Ishikawa (cell line): ENCODE measurements at regions not wholly inside any gene's neighbourhood (a gene's known extent, or its start where the extent isn't known, plus 50 kb on each side); places are given as distances from the start of the nearest gene placed in this dataset.

Experiments used
- CEBPB ChIP-seq: IDR thresholded peaks from 2 replicates; pipeline ENCODE4 v1.6.1; 2012
- FOXM1 ChIP-seq: IDR thresholded peaks from 2 replicates; pipeline ENCODE4 v1.6.1; 2012; ENCODE audit warnings: low read depth, borderline replicate concordance
- RAD21 ChIP-seq: IDR thresholded peaks from 2 replicates; pipeline ENCODE4 v1.6.1; 2012; ENCODE audit warnings: low read depth
- TAF1 ChIP-seq: IDR thresholded peaks from 2 replicates; pipeline ENCODE4 v1.6.1; 2012; ENCODE audit warnings: low read depth, mild to moderate bottlenecking
- TEAD4 ChIP-seq: IDR thresholded peaks from 2 replicates; pipeline ENCODE4 v1.6.1; 2012
- ZBTB7A ChIP-seq: IDR thresholded peaks from 2 replicates; pipeline ENCODE4 v1.6.1; 2012; ENCODE audit warnings: low read depth

DNA sequence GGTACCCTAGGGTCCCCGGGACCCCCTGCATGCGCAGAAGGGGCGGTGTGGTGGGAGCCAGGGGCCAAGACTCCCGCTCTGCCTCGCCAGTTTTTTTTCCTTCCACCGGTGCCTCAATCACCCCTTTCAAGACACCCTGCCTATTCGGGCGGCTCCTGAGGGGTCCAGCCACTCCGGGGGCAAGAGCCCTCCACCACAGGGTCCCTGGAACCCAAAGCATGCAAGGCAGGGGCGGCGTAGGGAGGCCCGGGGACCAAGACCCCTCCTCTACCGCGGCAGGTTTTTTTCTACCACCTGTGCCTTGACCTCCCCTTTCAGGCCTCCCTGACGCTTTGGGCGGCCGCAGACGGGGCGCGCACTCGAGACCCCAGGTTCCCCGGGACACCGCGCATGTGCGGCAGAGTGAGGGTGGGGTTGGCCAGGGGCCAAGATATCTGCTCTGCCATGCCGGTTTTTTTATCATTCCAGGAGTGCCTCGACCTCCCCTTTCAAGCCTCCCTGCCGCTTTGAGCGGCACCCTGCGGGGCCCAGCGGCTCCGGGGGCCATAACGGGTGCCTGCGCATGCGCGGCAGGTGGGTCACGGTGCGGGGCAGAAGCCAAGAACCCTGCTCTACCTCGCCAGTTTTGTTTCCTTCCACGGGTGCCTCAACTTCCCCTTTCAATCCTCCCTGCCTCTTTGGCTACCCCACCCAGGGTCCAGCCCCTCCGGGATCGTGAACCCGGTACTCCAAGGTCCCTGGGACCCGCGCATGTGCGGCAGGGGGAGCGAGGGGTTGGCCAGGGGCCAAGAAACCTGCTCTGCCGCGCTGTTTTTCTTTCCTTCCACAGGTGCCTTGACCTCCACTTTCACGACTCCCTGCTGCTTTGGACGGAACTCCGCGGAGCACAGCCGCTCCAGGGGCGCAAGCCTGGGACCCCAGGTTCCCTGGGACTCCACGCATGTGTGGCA, 328.1 kb downstream of the ALG10 start:
- TF ChIP-seq TAF1 (no peak), RAD21 (no peak), TEAD4 (no peak), CEBPB (no peak), FOXM1 (no peak), ZBTB7A (peak; percentile 92; the same call in 1 of the 2 replicates)
